HEK293 (cell line): ENCODE measurements at regions not wholly inside any gene's neighbourhood (a gene's known extent, or its start where the extent isn't known, plus 50 kb on each side); places are given as distances from the start of the nearest gene placed in this dataset.

Source experiments
- CTCF ChIA-PET: fragments of 350-600 bp; formaldehyde crosslinking; extraction: SDS; loops from one replicate; lab custom pipeline; 2021; ENCODE audit warnings: antibody characterized with exemption; lab: Yijun Ruan, JAX
- POLR2A ChIA-PET: fragments of 300-600 bp; formaldehyde crosslinking; extraction: SDS; loops from one replicate; lab custom pipeline; 2020; ENCODE audit warnings: antibody characterized with exemption, inconsistent platforms; lab: Yijun Ruan, JAX
- H3K27ac ChIP-seq: fragments of 200-500 bp; sonication (Bioruptor generic); 2 replicates; pipeline ENCODE4 v1.5.1; 2014; ENCODE audit warnings: low read depth, low read length, control low read depth, inconsistent platforms; ENCODE audit errors: extremely low read depth
- H3K36me3 ChIP-seq, 2 experiments: fragments of 200-500 bp in 1 of 2; sonication (Bioruptor generic) in 1 of 2; 1 replicate in 1 of 2; 2 replicates in 1 of 2; pipeline ENCODE4 v1.5.1; 2014 to 2017; ENCODE audit warnings: inconsistent platforms in 2 of 2, low read length in 2 of 2; ENCODE audit not compliant: control insufficient read depth in 2 of 2, insufficient read depth in 1 of 2
- H3K4me1 ChIP-seq: fragments of 200-500 bp; sonication (Bioruptor generic); 2 replicates; pipeline ENCODE4 v1.5.1; 2014; ENCODE audit warnings: mild to moderate bottlenecking, low read length, inconsistent platforms; ENCODE audit not compliant: control insufficient read depth, insufficient read depth
- H3K4me3 ChIP-seq: 2 replicates; pipeline ENCODE4 v1.5.1; 2011; ENCODE audit warnings: low read depth, mild to moderate bottlenecking, control low read depth, low read length, moderate library complexity
- H3K9me3 ChIP-seq: fragments of 200-500 bp; sonication (Bioruptor generic); 2 replicates; pipeline ENCODE4 v1.5.1; 2014; ENCODE audit warnings: low read depth, low read length, inconsistent platforms; ENCODE audit not compliant: control insufficient read depth, insufficient read depth
- GFI1B ChIP-seq: fragments of 450-650 bp; formaldehyde crosslinking; IDR thresholded peaks from 2 replicates; pipeline ENCODE4 v1.5.1; 2016; ENCODE audit warnings: missing biosample characterization, missing genetic modification characterization
- GLIS2 ChIP-seq: fragments of 450-650 bp; formaldehyde crosslinking; IDR thresholded peaks from 2 replicates; pipeline ENCODE4 v1.5.1; 2016; ENCODE audit warnings: missing biosample characterization, missing genetic modification characterization
- HOXC10 ChIP-seq: sonication (generic); formaldehyde crosslinking; IDR thresholded peaks from 2 replicates; pipeline ENCODE4 v1.8.1; 2023; ENCODE audit warnings: mild to moderate bottlenecking, missing genetic modification reagents
- MZF1 ChIP-seq: fragments of 450-650 bp; formaldehyde crosslinking; IDR thresholded peaks from 2 replicates; pipeline ENCODE4 v1.5.1; 2017; ENCODE audit warnings: missing biosample characterization, missing genetic modification characterization, borderline replicate concordance
- OSR2 ChIP-seq: fragments of 450-650 bp; formaldehyde crosslinking; IDR thresholded peaks from 2 replicates; pipeline ENCODE4 v1.5.1; 2016; ENCODE audit warnings: missing biosample characterization, missing genetic modification characterization
- SCRT1 ChIP-seq: fragments of 450-650 bp; formaldehyde crosslinking; IDR thresholded peaks from 2 replicates; pipeline ENCODE4 v1.5.1; 2016; ENCODE audit warnings: missing biosample characterization, missing genetic modification characterization, borderline replicate concordance
- SETDB1 ChIP-seq: IDR thresholded peaks from one replicate; pipeline ENCODE4 v1.6.1; 2017; ENCODE audit warnings: mild to moderate bottlenecking, low read length, moderate library complexity, mixed read lengths; ENCODE audit not compliant: insufficient read length
- SP3 ChIP-seq: fragments of 450-650 bp; formaldehyde crosslinking; IDR thresholded peaks from 2 replicates; pipeline ENCODE4 v1.5.1; 2016; ENCODE audit warnings: missing biosample characterization, missing genetic modification characterization
- ZBTB7A ChIP-seq: fragments of 450-650 bp; formaldehyde crosslinking; IDR thresholded peaks from 2 replicates; pipeline ENCODE4 v1.5.1; 2016; ENCODE audit warnings: low read depth, missing biosample characterization, missing genetic modification characterization
- ZNF146 ChIP-seq: fragments of 450-650 bp; formaldehyde crosslinking; IDR thresholded peaks from 2 replicates; pipeline ENCODE4 v1.5.1; 2016; ENCODE audit warnings: missing biosample characterization, missing genetic modification characterization
- ZNF157 ChIP-seq: fragments of 450-650 bp; formaldehyde crosslinking; IDR thresholded peaks from 2 replicates; pipeline ENCODE4 v1.5.1; 2016; ENCODE audit warnings: missing biosample characterization, missing genetic modification characterization
- ZNF2 ChIP-seq: fragments of 450-650 bp; formaldehyde crosslinking; IDR thresholded peaks from 2 replicates; pipeline ENCODE4 v1.5.1; 2016; ENCODE audit warnings: missing biosample characterization, missing genetic modification characterization
- ZNF311 ChIP-seq: fragments of 450-650 bp; formaldehyde crosslinking; IDR thresholded peaks from 2 replicates; pipeline ENCODE4 v1.5.1; 2017; ENCODE audit warnings: missing biosample characterization, missing genetic modification characterization, borderline replicate concordance
- ZNF354C ChIP-seq: fragments of 450-650 bp; formaldehyde crosslinking; IDR thresholded peaks from 2 replicates; pipeline ENCODE4 v1.5.1; 2016; ENCODE audit warnings: missing biosample characterization, missing genetic modification characterization, low read depth, borderline replicate concordance
- ZNF449 ChIP-seq: fragments of 450-650 bp; formaldehyde crosslinking; IDR thresholded peaks from 2 replicates; pipeline ENCODE4 v1.5.1; 2017; ENCODE audit warnings: missing biosample characterization, mild to moderate bottlenecking, missing genetic modification characterization, moderate library complexity
- ZNF514 ChIP-seq: fragments of 450-650 bp; formaldehyde crosslinking; IDR thresholded peaks from 2 replicates; pipeline ENCODE4 v1.5.1; 2016; ENCODE audit warnings: missing biosample characterization, missing genetic modification characterization
- ZNF529 ChIP-seq: fragments of 450-650 bp; formaldehyde crosslinking; IDR thresholded peaks from 2 replicates; pipeline ENCODE4 v1.5.1; 2017; ENCODE audit warnings: missing genetic modification characterization, missing biosample characterization; ENCODE audit not compliant: insufficient replicate concordance
- ZNF544 ChIP-seq: fragments of 450-650 bp; formaldehyde crosslinking; IDR thresholded peaks from 2 replicates; pipeline ENCODE4 v1.5.0; 2017; ENCODE audit warnings: missing biosample characterization, missing genetic modification characterization
- ZNF645 ChIP-seq: fragments of 450-650 bp; formaldehyde crosslinking; IDR thresholded peaks from 2 replicates; pipeline ENCODE4; 2016; ENCODE audit warnings: missing biosample characterization, missing genetic modification characterization
- ZNF664 ChIP-seq: fragments of 450-650 bp; formaldehyde crosslinking; IDR thresholded peaks from 2 replicates; pipeline ENCODE4 v1.5.1; 2016; ENCODE audit warnings: missing biosample characterization, missing genetic modification characterization
- ZNF707 ChIP-seq: fragments of 450-650 bp; formaldehyde crosslinking; IDR thresholded peaks from 2 replicates; pipeline ENCODE4 v1.5.1; 2016; ENCODE audit warnings: missing biosample characterization, missing genetic modification characterization
- ZNF776 ChIP-seq: fragments of 450-650 bp; formaldehyde crosslinking; IDR thresholded peaks from 2 replicates; pipeline ENCODE4 v1.5.0; 2017; ENCODE audit warnings: missing biosample characterization, missing genetic modification characterization, borderline replicate concordance
- ZNF843 ChIP-seq: fragments of 450-650 bp; formaldehyde crosslinking; IDR thresholded peaks from 2 replicates; pipeline ENCODE4 v1.5.1; 2016; ENCODE audit warnings: missing biosample characterization, missing genetic modification characterization
- ZXDB ChIP-seq: fragments of 450-650 bp; formaldehyde crosslinking; IDR thresholded peaks from 2 replicates; pipeline ENCODE4 v1.5.1; 2016; ENCODE audit warnings: missing biosample characterization, missing genetic modification characterization

GRCh38 chr4:63784822-63785221 lies 624.4 kb downstream of the TECRL start:
- H3K4me3 ChIP-seq: no peak overlapping the region
- ChIA-PET CTCF (no interaction called here), POLR2A (no interaction called here)
- H3K9me3 ChIP-seq: no peaks in the 10 kb centered on the region
- H3K4me1 ChIP-seq: no peaks in the 10 kb centered on the region
- H3K27ac ChIP-seq: no peak overlapping the region
- TF ChIP-seq OSR2 (tag by site-specific recombination) (no peak), GFI1B (tag by site-specific recombination) (no peak), ZNF157 (tag by site-specific recombination) (no peak), SCRT1 (tag by site-specific recombination) (no peak), ZNF146 (tag by site-specific recombination) (no peak), ZNF645 (tag by site-specific recombination) (no peak), GLIS2 (tag by site-specific recombination) (no peak), ZNF843 (no peak), HOXC10 (no peak), SP3 (tag by site-specific recombination) (no peak)
- no peaks in the 10 kb centered on the region for H3K36me3 ChIP-seq

- ChIA-PET CTCF (no interaction called here), POLR2A (no interaction called here)
- no peak overlapping the region for H3K27ac ChIP-seq
- H3K4me1 ChIP-seq: no peaks in the 10 kb centered on the region
- H3K9me3 ChIP-seq: no peaks in the 10 kb centered on the region
- TF ChIP-seq ZNF664 (tag by site-specific recombination) (no peak), ZBTB7A (tag by site-specific recombination) (no peak), ZNF529 (tag by site-specific recombination) (no peak), ZNF2 (tag by site-specific recombination) (no peak), ZNF776 (tag by site-specific recombination) (no peak), ZNF354C (tag by site-specific recombination) (no peak), ZNF707 (tag by site-specific recombination) (no peak), MZF1 (tag by site-specific recombination) (no peak), ZNF514 (tag by site-specific recombination) (no peak), ZXDB (tag by site-specific recombination) (no peak), ZNF544 (tag by site-specific recombination) (no peak), SETDB1 (no peak), ZNF311 (tag by site-specific recombination) (no peak), ZNF449 (tag by site-specific recombination) (no peak)
- H3K36me3 ChIP-seq: no peaks in the 10 kb centered on the region
- no peak overlapping the region for H3K4me3 ChIP-seq
Observed at GRCh38 chr4:63777601-63778000, 631.6 kb downstream of the TECRL start.
